HG03159 (cell line): ENCODE measurements at regions not wholly inside any gene's neighbourhood (a gene's known extent, or its start where the extent isn't known, plus 50 kb on each side); places are given as distances from the start of the nearest gene placed in this dataset.
"Not testable (repeated sequence)": the region's sequence is repeated elsewhere in the genome, so short reads cannot be mapped to it uniquely, and the experiment has no call there.

Source experiments
- ATAC-seq: cut with Tn5 transposase; IDR thresholded peaks from one replicate; pipeline ENCODE4 v1.9.1; 2021; ENCODE audit warnings: mild to moderate bottlenecking, moderate library complexity; ENCODE audit not compliant: unreplicated experiment

DNA sequence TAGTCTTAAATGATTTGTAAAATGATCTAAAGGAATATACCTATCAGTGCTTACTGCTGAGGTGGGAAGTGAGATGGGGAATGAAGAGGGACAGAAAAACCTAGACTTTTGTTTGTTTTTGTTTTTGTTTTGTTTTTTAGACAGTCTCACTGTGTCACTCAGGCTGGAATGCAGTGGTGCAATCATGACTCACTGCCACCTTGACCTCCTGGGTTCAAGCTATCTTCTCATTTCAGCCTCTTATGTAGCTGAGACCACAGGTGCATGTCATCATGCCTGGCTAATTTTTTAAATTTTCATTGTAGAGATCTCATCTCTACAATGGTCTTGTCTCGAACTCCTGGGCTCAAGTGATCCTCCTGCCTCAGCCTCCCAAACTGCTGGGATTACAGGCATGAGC, 116.4 kb upstream of the SEM1 start:
- no peak for ATAC-seq

DNA sequence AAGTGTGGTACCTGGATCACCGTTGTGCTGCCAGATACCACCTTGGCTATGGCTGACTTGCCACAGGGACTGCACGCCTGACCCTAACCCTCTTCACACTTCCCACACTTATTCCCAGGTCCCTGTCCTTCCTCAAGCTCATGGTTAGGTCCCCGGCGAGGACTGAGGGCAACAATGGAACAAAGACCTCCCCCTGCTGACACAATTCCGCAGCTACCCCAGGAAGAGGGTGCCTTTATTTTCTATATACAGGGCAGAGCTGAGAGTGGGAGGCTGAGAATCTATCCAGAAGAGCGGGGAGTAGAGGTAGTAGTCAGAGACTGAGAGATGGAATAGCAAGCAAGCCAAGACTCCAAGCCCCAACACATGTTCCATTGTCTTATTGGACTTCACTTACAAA, 118.1 kb upstream of the SEM1 start:
- no peak for ATAC-seq

DNA sequence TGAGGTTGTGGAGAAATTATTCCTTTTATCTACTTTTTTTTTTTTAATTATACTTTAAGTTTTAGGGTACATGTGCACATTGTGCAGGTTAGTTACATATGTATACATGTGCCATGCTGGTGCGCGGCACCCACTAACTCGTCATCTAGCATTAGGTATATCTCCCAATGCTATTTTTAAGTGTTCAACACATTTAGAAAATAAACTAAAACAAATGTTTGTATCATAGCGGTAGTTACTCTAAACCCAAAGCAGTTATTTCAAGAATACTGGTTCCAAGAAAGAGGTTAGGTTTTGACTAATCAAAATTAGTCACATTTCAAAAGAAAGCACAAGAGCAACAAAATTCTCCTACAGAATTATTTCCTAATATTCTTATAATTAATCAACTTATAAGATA, 119.5 kb upstream of the SEM1 start:
- not testable (repeated sequence) for ATAC-seq

DNA sequence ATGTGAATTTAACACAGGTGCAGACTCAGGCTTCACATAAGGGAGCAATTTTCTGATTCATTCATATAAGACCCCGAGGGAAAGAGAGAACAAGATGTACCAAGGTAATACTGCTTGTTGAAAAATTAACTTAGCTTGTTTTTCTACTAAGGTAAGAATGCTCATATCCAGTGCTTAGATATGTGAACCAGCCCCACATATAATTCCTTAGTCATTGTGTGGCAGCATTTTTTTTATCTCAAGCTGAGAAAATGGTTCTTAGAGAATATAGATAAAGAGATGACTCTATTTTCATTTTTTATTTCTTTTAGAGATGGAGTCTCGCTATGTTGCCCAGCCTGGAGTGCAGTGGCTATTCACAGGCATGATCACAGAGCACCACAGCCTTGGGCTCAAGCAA, 121.8 kb upstream of the SEM1 start:
- ATAC-seq = no peak

DNA sequence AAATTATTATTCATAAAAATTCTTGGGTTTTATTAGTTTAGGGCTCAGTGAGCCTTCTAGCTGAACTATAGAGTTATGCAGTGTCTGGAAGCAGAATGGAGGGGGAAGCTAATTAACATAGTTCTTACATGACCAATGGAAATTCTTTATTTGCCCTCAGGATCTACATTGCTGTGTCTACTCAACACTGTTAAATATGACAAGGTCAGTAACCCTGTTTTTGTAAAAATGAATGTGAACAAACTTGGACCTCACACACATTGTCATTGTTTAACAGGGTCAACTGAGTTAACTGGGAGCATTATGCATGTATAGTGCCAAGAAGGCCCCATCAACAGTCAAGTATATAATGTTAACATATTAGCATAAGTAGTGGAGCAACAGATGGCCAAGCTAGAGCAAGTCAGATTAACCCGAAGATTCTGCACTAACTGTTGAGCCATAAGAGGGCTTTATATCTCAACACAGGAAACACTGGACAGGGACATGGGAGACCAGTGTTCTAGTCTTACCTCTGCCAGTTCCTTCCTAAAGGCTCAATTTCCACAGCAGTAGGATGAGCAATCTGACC, 122.5 kb upstream of the SEM1 start:
- no peak for ATAC-seq

DNA sequence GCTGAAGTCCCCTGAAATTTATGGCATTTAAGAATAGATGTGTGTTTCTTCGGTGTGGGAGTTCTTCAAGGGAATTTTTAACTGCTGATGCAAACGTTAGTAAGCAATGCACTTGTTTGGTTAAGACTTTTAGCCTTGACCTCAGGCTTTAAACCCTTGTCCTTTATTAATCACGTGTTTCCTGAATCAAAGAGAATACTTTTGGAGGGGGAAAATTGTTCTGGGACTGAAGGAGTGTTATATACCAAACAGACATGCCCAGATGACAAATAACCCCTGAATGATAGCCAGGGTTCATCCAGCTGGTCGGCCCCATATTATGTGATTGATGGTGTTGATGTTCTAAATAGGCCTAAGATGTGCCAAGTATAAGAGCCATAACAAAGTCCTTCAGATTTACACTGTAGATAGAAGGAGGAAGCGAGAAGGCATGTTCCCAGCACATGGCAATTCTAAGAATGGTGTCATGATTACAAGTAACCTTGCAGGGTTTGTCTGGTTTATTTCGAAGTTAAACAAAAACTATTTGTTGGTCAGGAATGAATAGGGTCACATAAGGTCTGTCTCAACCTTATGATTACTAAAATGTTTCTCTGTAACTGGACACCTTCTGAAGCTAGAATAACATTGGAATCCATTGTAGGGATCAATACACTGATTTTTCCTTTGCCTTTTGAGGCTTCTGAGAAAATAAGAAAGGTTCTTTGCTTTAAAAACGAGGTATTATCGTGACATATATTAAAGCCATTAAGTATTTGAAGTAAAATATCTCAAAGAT, 124.2 kb upstream of the SEM1 start:
- no peak for ATAC-seq

DNA sequence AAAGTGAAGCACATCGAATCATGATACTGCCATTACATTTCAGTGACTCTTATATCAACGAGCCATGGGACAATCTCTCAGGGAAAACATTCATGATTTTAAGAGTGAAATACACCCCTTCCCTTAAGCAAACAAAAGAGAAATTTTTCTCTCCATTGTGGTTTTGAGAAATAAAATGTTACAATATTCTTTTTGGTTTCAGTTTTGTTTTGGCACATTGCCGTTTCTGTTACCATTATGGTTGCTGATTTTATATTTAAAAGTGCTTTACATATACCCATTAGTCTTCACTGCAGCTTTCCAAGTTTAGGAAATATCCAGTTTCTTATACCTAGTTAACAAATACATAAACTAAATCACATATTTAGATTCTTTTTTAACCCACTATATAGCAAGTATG, 126.8 kb upstream of the SEM1 start:
- ATAC-seq = no peak

DNA sequence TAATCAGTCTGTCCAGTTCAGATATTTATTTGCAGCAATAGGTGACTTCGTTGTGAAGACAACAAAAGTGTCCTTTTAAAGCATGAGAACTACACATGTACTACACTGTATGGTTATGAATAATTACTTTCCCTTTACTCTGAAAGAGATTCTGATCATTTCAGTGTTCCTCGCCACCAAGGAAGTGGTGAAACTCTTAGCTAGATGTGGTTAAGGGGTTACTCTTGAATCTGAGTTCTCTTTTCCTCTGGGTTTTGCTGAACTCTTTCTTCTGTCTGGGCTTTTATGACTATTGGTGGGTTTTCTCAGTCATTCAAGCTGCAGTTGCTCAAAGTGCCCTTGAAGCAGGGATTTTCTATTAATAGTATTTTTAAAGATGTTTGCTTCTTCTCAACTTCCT, 127.9 kb upstream of the SEM1 start:
- ATAC-seq = peak; percentile 99

DNA sequence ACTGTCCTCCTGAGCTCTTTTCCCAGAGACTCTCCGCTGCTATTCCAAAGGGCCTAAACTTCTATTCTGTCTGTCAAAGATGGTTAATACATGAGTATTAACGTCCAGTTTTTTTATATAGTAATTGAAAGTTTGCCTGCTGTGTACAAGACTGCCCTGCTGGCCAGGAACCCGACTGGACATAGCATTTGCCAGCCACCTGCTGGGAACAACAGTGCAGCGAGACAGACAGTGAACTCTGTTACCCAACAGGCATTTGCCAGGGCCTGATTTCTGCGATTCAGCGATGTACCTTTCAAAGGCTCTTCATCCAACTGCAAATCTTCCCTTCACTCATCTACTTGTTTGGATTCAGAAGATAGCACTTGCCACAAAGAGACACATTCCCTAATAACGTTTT, 128.8 kb upstream of the SEM1 start:
- no peak for ATAC-seq

DNA sequence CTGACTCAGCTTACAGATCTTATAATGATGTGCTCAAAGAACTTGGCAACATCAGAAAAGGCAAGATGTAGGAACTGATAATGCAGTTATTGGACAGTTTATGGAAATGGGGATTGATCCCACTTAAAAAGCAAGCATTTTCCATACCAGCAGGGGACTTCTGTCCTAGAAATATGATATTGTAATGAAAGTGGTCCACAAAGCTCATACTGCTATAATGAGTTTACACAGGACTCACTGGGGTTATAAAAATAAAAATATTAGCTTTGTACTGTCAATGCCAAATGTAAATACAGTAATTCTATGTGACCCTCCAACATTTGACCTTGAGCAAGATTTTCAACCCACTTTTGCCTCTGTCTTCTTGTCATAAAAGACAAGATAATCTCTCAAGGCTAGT, 145.5 kb upstream of the SEM1 start:
- ATAC-seq = no peak

DNA sequence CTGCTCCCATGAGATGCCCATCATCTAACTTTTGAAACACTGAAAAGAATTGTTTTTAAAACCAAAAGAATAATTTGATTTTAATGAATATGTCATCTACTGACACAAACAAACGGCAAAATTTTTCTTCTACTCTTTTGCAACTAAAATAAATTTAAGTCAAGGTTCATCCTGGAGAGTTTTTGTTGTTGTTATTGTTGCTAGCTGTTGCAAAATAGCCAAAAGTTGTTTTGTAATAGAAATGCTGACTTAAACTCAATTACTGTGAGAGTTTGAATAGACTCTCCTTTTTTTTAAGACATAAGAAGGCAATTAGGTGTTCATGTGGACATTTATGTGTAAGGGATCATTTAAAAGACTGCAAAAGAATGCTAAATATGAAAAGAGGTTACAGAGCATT, 146.0 kb upstream of the SEM1 start:
- ATAC-seq = no peak

DNA sequence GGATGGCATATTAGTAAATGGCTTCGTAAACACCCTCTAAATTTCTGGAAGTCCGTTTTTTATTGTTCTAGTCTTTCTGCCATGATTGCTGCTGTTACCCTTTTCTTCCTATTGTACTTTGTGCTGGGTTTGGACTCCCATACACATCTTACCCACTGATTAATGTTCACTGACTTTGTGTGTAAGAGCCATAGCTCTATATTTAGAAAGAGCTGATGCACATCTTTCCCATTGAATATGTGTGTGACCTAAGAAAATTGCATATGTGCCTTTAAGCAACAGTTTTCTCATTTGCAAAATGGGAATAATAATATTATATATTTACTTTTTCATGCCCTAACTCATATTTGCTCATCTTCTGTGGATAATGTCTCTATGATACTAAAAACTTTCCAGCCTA, 135.8 kb upstream of the DLX6 start:
- ATAC-seq = no peak

DNA sequence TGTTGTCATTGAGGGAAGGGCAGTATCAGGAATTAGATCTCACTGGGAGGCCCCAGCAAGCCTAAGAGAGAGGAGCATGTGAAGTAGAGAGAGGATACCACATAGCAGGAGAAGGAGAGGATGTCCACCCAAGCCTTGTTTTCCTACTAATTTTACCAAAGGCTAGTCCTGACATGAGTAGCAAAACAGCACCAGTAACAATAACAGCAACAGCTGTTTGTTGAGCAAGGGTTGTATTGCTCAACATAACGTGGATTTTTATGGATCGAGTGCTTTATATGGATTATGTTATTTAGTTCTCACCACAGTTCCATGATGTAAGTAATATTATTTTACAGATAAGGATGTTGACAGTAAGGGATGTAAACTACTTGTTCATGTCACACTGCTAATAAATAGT, 135.2 kb upstream of the DLX6 start:
- ATAC-seq = no peak

DNA sequence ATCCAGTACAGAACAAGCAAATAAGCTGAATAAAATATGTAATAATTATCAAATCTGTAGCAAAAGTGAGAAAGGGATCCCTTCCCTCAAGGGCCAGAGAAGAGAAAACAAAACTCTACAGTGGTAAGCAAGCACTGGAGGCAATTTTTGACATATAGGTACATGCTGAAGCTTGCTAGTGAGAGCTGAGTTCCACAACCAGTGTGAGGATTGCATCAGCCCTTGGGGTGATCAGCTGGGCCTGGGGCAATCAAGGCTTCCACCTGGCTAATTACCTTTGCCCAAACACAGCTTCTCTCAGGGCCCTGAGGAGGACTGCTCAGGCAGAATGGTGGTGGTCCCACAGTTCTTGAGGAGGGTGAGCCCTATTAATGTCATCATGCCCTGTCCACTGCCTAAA, 134.4 kb upstream of the DLX6 start:
- no peak for ATAC-seq

DNA sequence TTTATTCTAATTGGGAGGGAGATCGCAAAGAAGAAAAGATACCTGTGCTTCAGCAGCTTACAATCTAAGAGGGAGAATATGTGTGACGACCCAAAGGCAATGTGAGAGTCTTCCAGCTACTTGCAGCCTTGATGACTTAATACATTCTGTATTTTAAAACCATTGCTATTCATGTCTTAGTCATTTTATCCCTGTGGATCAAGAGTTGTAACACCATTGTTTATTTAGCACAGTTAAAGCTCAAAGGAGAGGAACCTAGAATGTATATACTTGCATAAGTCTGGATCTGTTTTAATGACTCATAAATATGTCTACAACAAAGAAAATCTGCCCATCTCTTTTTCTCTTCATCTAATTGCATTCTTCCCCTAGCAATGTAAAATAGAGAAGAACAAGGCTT, 117.9 kb upstream of the DLX6 start:
- no peak for ATAC-seq

DNA sequence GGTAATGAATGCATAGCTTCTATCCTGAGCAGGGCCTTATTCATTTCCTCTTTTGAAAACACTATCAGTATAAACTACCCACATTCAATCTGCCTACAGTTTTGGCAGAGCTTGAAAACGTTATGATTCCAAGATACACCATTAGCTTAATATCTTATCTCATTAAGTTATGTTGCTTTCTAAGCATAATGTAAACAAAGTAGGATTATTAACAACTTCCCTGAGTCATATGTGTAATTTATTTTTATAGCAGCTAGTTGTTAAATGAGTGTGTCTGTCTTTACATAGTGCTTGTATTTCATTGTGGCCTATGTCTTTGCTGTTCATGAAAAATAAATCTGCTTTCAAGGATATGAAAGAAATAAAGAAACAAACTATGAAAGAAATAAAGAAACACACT, 106.2 kb upstream of the DLX6 start:
- no peak for ATAC-seq

DNA sequence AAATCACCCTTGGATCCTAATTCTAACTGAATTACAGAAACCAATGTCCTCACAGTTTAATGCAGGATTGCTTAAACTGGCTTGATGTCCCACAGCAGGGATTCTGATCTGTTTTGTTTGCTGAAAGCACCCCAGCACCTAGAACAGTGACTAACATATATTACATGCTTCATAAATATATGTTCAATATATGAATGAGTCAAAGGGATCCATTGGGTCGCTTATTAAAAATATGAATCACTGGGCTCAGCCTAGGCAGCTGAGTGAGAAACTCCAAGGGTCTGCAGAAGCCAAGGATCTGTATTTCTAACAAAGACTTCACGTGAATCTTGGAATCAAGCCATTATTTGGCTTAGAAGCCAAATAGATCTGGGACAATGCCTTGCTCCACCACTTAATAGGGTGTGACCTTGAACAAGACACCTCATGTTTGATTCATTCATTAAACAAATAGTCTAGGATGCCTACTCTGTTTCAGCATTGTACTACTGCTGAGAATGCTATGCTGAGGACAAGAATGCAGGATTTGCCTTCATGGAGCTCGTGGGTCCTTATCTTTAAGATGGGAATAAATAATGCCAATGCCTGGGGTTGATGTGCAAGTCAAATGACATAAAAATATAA, 103.4 kb upstream of the DLX6 start:
- ATAC-seq = no peak

DNA sequence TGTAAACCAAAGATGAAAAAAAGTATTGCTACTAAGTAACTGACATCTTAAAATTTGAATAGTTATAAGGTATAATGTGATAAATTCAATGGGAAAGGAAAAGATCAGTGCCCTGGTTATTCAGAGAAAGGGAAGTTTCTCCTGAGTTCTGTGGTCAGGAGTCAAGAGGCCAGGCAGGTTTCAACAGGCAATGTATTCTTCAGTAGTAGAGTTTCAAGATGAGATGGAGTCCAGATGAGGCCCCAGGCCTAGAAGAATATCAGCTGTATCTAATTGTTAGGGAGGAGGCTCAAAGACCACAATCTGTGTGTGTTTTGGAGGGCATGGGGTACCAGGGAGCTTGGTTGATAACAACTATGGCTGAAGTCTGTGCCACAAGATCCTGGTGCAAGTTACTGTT, 101.4 kb upstream of the DLX6 start:
- ATAC-seq = no peak

DNA sequence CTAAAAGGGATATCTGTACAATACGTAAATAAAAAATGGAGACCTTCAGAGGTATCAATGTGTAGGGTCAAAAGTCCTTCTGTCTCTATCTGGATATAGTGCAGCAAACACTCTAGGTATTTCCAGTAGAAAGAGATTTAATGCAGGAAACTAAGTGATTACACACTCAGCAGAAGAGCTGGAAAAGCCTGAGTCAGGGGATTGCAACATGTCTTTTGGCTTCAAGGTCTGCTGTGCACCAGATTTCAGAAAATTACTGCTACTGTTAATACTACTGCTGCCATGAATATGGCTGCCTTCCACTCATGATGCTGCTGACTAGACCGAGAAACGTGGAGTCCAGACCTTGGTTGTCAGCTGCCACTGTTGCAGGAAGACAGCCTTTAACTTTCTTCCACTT, 94.9 kb upstream of the DLX6 start:
- ATAC-seq = no peak

DNA sequence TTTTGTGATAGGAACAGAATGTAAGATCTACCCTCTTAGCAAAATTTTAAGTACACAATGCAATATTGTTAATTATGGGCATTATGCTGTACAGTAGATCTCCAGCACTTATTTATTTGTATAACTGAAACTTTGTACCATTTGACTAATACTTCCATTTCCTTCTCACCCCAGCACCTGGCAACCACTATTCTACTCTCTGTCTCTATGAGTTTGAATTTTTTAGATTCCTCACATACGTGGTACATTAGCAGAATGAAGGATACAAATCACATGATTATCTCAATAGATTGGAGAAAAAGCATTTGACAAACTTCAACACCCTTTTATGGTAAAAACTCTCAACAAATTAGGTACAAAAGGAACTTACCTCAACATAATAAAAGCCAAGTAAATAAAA, 90.3 kb upstream of the DLX6 start:
- no peak for ATAC-seq

DNA sequence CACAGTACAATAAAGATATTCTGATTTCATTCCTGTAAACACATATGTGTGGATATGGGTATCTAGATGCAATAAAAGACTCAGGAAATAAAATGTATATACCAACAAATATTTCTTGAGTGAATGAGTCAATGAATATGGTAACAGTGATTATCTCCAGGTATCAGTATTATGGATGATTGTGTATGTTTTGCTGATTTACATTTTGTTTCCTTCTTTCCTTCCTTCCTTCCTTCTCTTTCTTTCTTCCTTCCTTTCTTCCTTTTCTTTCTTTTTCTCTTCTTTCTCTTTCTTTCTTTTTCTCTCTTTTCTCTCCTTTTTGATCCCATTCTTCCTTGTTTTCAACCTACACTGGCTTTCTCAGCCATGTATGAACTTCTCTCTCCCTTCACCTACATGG, 85.3 kb upstream of the DLX6 start:
- ATAC-seq = no peak

DNA sequence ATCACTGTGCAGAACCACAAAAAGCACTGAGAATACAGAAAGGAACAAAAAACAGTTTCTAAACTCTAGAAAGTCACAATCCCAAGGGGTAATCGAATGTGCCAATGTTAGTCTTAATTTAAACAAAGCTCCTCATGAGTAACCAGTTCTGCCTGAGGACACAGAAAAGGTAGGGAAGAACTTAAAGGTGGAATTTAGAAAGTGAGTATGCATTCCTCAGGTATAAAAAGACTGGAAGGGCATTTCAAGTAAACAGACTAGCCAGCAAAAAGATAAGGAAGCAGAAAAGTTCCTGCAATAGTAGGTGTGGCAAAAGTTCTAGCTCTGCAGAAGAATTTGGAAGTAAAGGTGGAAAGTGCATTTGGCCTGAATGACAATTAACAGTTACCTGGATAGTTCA, 84.6 kb upstream of the DLX6 start:
- no peak for ATAC-seq

DNA sequence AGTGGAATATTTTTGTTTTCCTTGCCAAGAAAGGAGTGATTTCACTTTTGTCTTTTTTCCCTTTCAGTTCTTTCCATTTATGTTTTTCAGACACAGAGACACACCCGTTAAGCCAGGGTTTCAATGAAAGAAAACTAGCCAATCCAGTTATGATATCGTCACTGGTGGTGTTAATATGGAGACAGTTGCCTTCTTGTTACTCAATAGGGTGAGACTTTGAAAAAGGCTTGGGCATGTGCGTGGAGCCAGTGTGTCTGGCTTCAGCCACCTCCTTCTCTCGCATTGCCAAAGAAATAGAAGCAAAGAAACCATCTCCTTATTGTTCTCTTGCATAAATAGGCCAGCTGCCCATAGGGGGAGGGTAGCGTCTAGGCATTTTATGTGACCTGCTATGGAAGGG, 84.1 kb upstream of the DLX6 start:
- ATAC-seq = no peak
